ENCODE measurements at regions not wholly inside any gene's neighbourhood (a gene's known extent, or its start where the extent isn't known, plus 50 kb on each side); places are given as distances from the start of the nearest gene placed in this dataset.
"Not testable (repeated sequence)": the region's sequence is repeated elsewhere in the genome, so short reads cannot be mapped to it uniquely, and the experiment has no call there.

DNA sequence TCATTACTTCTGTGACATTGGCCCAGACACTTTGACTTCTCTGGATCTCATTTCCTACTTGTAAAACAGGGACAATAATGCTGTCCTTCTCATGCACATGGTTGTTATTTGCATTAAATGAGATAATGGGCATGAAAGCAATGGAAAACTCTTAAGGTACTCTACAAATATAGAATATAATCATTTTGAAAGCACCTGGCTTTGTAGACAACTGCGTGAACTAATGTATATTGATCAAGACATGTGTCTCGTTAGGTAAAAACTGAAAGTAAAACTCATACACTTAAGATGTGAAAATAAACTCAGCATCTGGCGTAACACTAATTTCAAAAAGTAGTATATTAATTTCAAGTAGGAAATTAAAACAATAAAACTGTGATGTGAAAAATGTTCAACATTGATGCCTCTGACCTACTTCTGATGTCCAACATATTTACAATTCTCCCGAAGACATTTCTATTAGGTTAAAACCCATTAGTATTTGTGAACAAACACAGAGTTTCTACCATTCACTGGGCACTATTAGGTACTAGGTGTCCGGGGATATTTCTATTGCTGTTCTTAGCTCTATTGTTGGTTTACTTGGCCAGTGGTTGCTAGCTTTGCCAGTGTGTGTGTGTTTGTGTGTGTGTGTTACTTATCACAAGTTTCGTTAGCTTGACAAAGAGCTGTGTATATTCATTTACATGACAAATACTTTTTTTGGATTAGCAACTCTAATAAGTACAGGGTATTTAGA lies 220.5 kb downstream of the KCNRG start:
- DNase-seq (ENCODE audit: missing footprints) = no peak
- intact Hi-C loops (cut with DNase I) = no loop called here
- ATAC-seq = no peak

DNA sequence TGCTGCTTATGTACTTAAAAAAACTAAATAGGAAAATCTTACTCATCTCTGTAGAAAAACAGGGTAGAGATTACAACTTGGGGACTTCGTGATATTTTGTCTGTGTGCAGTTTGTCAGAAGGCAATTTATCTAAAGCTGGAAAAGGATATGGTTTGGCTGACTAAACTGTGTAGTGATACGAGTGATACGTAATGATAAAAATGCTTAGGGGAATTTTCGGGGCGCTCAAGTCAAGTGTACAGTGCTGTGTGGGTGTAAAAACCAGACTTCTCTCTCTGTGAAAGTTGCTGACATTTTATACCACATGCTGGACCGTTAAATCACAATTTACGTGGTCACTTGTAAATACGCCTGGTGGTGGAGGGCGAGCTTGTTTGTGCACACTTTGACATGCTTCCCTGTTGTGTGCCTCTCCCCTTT lies 221.7 kb downstream of the KCNRG start:
- intact Hi-C loops (cut with DNase I) = no loop called here
- DNase-seq (ENCODE audit: missing footprints) (no peak), ATAC-seq (no peak)

DNA sequence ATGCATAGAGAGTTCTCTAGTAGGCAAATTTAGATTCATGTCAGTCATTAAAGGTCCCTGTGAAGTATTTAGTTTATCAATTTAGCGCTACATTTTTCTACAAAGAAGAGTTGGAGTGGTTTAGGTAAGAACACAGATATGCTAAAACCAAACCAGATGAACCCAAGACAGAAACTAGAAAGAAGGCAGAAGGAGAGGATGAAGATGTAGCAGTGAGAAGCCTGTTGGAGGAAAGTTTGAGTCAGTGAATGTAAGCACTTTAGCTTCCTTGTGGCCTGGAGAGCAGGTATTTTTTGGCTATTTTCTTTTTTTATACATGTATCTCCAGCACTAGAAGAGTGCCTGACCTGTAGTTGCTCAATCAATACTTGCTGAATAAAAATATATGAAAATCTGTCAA lies 223.7 kb downstream of the KCNRG start:
- intact Hi-C loops (cut with DNase I) = no loop called here
- DNase-seq (ENCODE audit: missing footprints) = no peak
- ATAC-seq = no peak

GRCh38 chr13:50241479-50241878 lies 226.2 kb downstream of the KCNRG start:
- no peak for DNase-seq (ENCODE audit: missing footprints)
- no peak for ATAC-seq
- intact Hi-C loops (cut with DNase I) = no loop called here

GRCh38 chr13:50243931-50244330 lies 228.7 kb downstream of the KCNRG start:
- intact Hi-C loops (cut with DNase I) = no loop called here
- DNase-seq (ENCODE audit: missing footprints) = no peak
- no peak for ATAC-seq

DNA sequence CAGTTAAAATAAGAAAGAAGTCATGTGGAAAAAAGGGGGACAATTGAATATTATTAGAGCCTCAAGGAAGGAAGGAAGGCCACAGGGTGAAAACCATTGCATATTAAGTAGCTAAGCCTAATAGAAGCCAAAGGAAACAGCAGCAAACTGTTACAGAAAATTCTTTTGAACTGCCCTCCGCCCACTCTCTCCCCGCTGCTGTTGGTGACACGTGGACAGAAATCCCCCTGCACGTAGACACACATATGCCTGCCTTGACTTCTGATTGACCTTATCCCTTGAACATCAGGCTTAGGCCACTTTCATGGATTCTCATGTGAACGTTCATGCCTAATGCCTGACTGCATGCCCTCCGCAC lies 229.1 kb downstream of the KCNRG start:
- intact Hi-C loops (cut with DNase I) = no loop called here
- no peak for ATAC-seq

GRCh38 chr13:50244713-50245574 lies 229.7 kb downstream of the KCNRG start:
- intact Hi-C loops (cut with DNase I) = no loop called here
- no peak for DNase-seq (ENCODE audit: missing footprints)
- no peak for ATAC-seq

More for the DNA sequence above, 229.1 kb downstream of the KCNRG start:
- DNase-seq (ENCODE audit: missing footprints) = no peak

- ATAC-seq (no peak), DNase-seq (ENCODE audit: missing footprints) (no peak)
- intact Hi-C loops (cut with DNase I) = no loop called here
Observed at GRCh38 chr13:50247223-50247622, 232.0 kb downstream of the KCNRG start.

DNA sequence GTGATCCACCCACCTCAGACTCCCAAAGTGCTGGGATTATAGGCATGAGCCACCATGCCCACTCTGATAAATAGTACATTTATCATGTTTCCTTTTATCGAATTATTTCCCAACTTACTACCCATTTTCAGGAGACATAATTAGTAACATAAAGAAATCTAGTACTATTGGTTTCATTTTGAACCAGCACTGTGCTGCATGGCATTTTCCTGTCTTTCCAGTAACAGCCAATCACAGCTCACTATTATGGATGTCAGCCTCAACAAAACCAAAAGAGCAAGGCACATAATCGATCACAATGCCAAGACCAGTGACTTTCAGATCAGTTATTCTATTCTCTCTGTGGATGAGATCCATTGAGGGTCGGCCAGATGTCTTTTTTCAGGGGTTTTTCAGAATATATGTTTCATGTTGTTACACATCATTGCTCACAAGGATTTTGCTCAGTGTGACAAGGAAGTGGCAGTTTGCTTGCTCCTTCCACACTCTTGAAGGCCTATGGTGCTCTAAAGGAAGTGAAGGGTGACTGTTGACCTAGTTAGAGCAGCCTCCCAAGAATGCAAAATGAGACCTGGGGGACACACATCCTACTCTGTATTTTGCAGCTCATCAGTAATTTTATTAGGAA lies 233.4 kb downstream of the KCNRG start:
- no peak for DNase-seq (ENCODE audit: missing footprints)
- ATAC-seq = no peak
- intact Hi-C loops (cut with DNase I) = no loop called here

DNA sequence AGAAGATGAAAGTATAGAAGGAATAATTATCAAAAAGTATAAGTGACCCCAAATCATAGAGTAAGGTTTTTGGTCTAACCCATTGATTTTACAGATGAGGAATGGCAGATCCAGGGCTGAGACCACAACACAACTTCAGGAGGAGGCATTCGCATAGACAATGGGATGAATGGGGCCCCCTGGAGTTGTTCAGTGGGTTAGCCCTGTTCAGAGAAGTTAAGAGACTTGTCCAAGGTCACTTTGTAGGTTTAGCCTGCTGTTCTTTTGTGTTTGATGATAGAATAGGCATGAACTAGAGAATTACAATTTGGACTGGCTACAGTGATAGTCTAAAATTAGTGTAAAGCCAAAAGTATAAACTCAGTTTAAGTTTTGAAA lies 233.9 kb downstream of the KCNRG start:
- intact Hi-C loops (cut with DNase I) = no loop called here
- no peak for DNase-seq (ENCODE audit: missing footprints)
- ATAC-seq = no peak

- DNase-seq (ENCODE audit: missing footprints) = no peak
Observed at GRCh38 chr13:50250401-50250800, 235.2 kb downstream of the KCNRG start.

GRCh38 chr13:50255639-50256038 lies 240.4 kb downstream of the KCNRG start:
- DNase-seq (ENCODE audit: missing footprints) (no peak), ATAC-seq (no peak)
- intact Hi-C loops (cut with DNase I) = no loop called here

More at GRCh38 chr13:50250401-50250800, 235.2 kb downstream of the KCNRG start:
- intact Hi-C loops (cut with DNase I) = no loop called here
- no peak for ATAC-seq

- DNase-seq (ENCODE audit: missing footprints); ATAC-seq; intact Hi-C loops (cut with DNase I): not testable (repeated sequence)
Observed at GRCh38 chr13:50256536-50257321, 241.5 kb downstream of the KCNRG start.

DNA sequence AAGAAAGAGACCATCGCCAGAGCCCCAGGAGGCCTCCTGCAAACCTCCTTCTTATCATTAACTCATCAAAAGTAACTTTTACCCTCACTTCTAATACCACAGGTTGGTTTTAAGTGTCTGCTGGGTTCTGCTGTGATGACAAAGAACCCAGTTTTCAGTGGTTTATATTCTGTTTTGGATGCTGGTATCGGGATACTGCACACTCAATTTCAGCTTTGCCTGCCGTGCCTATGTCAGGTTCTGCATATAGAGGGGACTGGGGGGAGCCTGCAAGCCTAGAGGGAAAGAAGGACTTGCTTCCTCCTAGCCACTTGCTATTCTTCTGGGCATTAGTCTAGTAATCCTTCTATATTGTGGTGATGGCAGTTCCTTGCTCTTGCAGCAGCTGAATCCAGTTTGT lies 242.4 kb downstream of the KCNRG start:
- DNase-seq (ENCODE audit: missing footprints) = no peak
- no peak for ATAC-seq
- intact Hi-C loops (cut with DNase I) = no loop called here

DNA sequence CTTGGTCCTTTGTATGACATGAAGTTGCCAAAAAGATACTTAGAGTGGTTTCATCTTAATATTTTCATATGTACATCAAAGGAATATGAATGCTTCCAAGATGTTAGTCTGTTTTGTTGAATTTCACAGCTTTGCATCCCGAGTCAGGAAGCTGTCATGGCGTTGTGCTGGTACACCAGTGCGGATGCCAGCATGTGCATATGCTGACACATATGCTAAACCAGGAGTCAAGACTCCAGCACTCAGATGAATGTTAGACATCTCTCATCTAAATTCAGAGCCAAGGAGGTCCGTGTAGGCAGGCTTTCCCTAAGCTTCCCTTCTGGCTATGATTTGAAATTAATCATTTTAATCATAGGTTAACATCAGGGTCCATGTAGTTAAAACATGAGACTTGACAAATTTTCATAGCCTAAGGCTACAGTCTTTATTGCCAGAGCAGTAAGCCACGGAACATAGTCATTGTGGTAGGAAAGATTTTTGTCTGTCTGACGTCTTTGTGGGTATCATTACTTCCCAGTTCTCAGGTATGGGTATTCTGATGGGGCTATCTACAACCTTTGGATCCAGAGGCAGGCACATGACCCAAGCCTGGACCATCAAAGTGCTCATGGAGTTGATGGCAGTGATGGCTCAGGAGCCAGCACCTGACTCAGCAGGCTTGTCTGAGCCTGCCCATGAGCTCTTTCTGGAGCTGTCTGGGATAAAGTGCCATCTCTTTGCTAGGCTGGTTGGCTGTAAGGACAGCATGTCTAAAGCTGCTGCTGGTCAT lies 246.1 kb downstream of the KCNRG start:
- intact Hi-C loops (cut with DNase I) = no loop called here
- DNase-seq (ENCODE audit: missing footprints) = no peak
- ATAC-seq = no peak

GRCh38 chr13:50267066-50267465 lies 251.8 kb downstream of the KCNRG start:
- no peak for DNase-seq (ENCODE audit: missing footprints)
- intact Hi-C loops (cut with DNase I) = no loop called here
- ATAC-seq = no peak

DNA sequence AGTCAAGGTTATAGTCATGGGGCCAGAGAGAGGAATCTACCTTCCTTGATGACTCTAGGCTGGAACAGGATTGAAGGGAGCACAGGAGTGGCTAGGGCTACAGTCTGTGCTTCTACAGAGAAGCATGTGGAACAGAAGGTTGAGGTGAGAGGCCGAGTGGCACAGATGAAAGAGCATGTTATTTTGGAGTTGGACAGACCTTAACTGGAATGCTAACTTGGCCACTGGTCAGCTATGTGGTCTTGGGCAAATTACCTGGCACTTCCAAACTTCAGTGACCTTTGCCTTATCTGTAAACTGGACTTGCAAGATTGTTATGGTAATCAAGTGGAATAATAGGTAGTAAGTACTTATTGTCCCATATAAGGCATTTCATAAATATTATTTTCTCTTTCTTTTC lies 252.7 kb downstream of the KCNRG start:
- DNase-seq (ENCODE audit: missing footprints) = no peak
- ATAC-seq = no peak
- intact Hi-C loops (cut with DNase I) = no loop called here

DNA sequence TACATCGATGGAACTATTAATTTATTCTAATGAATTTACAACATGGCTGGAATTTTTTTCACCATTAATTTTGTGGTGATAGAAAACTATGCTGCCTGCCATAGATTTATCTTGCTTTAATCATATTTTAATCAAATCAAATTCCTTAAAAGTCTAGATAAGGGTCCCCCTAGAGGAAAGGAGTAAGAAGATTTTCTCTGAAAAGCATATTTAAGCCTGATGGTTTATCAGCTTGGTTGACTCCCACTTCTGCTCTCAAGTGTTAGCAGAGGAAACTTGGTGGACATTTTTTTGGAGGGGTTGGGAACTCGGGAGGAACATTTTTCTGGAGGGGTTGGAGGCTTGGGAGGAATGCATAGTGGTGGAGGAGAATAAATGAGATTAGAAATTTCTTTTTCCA lies 253.3 kb downstream of the KCNRG start:
- DNase-seq (ENCODE audit: missing footprints) (no peak), ATAC-seq (no peak)
- intact Hi-C loops (cut with DNase I) = no loop called here

Data from Right ventricle myocardium inferior (tissue), 1 donor.